ENCODE measurements at regions not wholly inside any gene's neighbourhood (a gene's known extent, or its start where the extent isn't known, plus 50 kb on each side); places are given as distances from the start of the nearest gene placed in this dataset.

DNA sequence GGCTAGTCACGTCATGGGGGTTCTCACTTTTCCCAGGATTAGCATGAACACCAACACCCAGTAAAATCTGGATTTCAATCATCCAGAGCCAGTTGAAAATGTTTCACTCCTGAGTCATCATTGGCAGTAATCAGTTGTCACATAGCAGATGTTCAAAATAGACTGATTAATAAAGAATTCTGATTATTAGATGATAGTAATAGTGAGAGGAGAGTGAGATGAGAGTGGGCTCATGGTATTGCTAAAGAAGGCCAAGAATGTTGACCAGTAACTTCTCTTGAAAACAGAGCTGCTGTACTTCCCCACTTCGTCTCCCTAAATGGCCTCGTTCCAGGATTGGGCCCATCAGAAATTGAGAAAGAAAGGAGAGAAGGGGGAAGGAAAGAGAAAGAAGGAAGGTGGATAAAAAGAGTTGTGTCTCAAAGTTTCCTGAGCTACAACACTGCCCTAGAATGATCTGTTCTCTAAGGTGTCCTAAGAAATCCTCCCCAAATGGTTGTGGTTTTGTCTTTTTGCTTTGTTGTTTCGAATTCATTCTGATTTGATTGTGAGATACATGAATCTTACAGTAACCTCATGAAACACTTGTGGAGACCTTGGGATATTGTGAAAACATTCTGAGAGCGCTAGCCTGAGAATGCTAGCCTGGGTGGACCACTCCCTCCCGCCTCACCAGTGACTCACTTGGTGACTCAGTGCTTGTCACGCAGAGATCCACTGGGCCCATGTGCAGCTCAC lies 502.2 kb upstream of the JARID2 start:
- FAIRE-seq (no peak), ATAC-seq (peak; percentile 70), DNase-seq (ENCODE audit: low read depth, low spot score) (no peak)
- H3K4me1 ChIP-seq (ENCODE audit: control insufficient read depth, insufficient read depth, low read length), result peaks cover 11% of the 10 kb centered on the region; the same call in 1 of the 2 replicates
- TF ChIP-seq CREB1 (IDR thresholded peaks at IDR 0.05; ENCODE audit: low read depth) (0 out of 2 replicates have a peak, but pooled peaks have one; percentile 33), IKZF2 (IDR thresholded peaks at IDR 0.05) (0 out of 4 replicates have a peak, but pooled peaks of 1 of the 2 experiments have one; percentile 8), JUNB (IDR thresholded peaks at IDR 0.05) (peak; percentile 66), BCL11A (IDR thresholded peaks at IDR 0.05; ENCODE audit: low read depth, low read length) (peak; percentile 26; the same call in 1 of the 2 replicates), RUNX3 (IDR thresholded peaks at IDR 0.05; ENCODE audit: low read length) (peak; percentile 74), DPF2 (IDR thresholded peaks at IDR 0.05) (no peak), FOS (IDR thresholded peaks at IDR 0.05; ENCODE audit: borderline replicate concordance, extremely low read depth, insufficient read length) (no peak), IRF4 (IDR thresholded peaks at IDR 0.05; ENCODE audit: low read depth, low read length) (0 out of 2 replicates have a peak, but pooled peaks have one; percentile 12), NFIC (IDR thresholded peaks at IDR 0.05; ENCODE audit: low read depth, low read length) (peak; percentile 72), RAD21 (IDR thresholded peaks at IDR 0.05; ENCODE audit: insufficient read depth, low read depth, low read length) (0 out of 2 replicates have a peak, but pooled peaks have one; percentile 0), ZBED1 (IDR thresholded peaks at IDR 0.05; ENCODE audit: borderline replicate concordance) (peak; percentile 48; the same call in 1 of the 2 replicates), EED (IDR thresholded peaks at IDR 0.05; ENCODE audit: low read depth) (peak; percentile 27; the same call in 1 of the 2 replicates), NFYB (IDR thresholded peaks at IDR 0.05; ENCODE audit: insufficient read depth, low read depth, low read length) (no peak), MEF2A (IDR thresholded peaks at IDR 0.05; ENCODE audit: insufficient read depth, low read depth, low read length) (0 out of 2 replicates have a peak, but pooled peaks have one; percentile 7), PML (IDR thresholded peaks at IDR 0.05; ENCODE audit: low read length) (0 out of 2 replicates have a peak, but pooled peaks have one; percentile 50), ETV6 (conservative IDR thresholded peaks at IDR 0.05 in 1 of 2, IDR thresholded peaks at IDR 0.05 in 1 of 2; ENCODE audit: borderline replicate concordance in 1 of 2, low read depth in 1 of 2) (peak in 1 of 2 experiments; percentile 11; a peak in 1 of 4 replicates)
- TF ChIP-seq, protein P1, sequence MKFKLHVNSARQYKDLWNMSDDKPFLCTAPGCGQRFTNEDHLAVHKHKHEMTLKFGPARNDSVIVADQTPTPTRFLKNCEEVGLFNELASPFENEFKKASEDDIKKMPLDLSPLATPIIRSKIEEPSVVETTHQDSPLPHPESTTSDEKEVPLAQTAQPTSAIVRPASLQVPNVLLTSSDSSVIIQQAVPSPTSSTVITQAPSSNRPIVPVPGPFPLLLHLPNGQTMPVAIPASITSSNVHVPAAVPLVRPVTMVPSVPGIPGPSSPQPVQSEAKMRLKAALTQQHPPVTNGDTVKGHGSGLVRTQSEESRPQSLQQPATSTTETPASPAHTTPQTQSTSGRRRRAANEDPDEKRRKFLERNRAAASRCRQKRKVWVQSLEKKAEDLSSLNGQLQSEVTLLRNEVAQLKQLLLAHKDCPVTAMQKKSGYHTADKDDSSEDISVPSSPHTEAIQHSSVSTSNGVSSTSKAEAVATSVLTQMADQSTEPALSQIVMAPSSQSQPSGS (IDR thresholded peaks at IDR 0.05; ENCODE audit: low read length), result peak; percentile 40
- TF ChIP-seq, protein P2, sequence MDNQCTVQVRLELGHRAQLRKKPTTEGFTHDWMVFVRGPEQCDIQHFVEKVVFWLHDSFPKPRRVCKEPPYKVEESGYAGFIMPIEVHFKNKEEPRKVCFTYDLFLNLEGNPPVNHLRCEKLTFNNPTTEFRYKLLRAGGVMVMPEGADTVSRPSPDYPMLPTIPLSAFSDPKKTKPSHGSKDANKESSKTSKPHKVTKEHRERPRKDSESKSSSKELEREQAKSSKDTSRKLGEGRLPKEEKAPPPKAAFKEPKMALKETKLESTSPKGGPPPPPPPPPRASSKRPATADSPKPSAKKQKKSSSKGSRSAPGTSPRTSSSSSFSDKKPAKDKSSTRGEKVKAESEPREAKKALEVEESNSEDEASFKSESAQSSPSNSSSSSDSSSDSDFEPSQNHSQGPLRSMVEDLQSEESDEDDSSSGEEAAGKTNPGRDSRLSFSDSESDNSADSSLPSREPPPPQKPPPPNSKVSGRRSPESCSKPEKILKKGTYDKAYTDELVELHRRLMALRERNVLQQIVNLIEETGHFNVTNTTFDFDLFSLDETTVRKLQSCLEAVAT (IDR thresholded peaks at IDR 0.05), result no peak
- TF ChIP-seq, protein P3, sequence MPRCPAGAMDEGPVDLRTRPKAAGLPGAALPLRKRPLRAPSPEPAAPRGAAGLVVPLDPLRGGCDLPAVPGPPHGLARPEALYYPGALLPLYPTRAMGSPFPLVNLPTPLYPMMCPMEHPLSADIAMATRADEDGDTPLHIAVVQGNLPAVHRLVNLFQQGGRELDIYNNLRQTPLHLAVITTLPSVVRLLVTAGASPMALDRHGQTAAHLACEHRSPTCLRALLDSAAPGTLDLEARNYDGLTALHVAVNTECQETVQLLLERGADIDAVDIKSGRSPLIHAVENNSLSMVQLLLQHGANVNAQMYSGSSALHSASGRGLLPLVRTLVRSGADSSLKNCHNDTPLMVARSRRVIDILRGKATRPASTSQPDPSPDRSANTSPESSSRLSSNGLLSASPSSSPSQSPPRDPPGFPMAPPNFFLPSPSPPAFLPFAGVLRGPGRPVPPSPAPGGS (IDR thresholded peaks at IDR 0.05; ENCODE audit: borderline replicate concordance, insufficient read depth, low read depth, low read length, poor library complexity, severe bottlenecking), result peak; percentile 9
- ChIA-PET SMC1A (ENCODE audit: uncharacterized antibody, unreplicated experiment) (no interaction called here), CTCF (interaction anchor here (1.1 kb wide), 1 partner anchor 133 kb away, joined by 4 read pairs; no protein-coding TSS in a partner anchor), POLR2A (no interaction called here), RAD21 (ENCODE audit: unreplicated experiment) (interaction anchor here (0.8 kb wide), 1 partner anchor 14 kb away, joined by 3 read pairs; no protein-coding TSS in a partner anchor)
- no peak overlapping the region for H3K4me3 ChIP-seq
- H3K27ac ChIP-seq (ENCODE audit: control insufficient read depth, insufficient read depth), result peak overlapping the region; percentile 43
- H3K27me3 ChIP-seq (replicated peaks in 1 of 2; ENCODE audit: control insufficient read depth in 2 of 2, insufficient read depth in 2 of 2, low read length in 1 of 2), result no peaks in the 10 kb centered on the region
- peak overlapping the region; percentile 34 for H2AFZ ChIP-seq (ENCODE audit: control insufficient read depth, low read depth, low read length)
- BruUV-seq (replicated peaks), result no TSS peak
- H3K9ac ChIP-seq (ENCODE audit: control insufficient read depth, insufficient read depth, low read length), result no peak overlapping the region
- peak overlapping the region; percentile 38; the same call in 1 of the 2 replicates for H3K4me2 ChIP-seq (ENCODE audit: control insufficient read depth, insufficient read depth)
- WGBS (ENCODE audit: insufficient coverage, insufficient replicate concordance, low lambda C conversion rate, missing lambda C conversion rate), result 6% methylated on average over 7 of the region's 7 CpGs
- H3K36me3 ChIP-seq (ENCODE audit: control insufficient read depth in 2 of 2, insufficient read depth in 2 of 2, low read length in 1 of 2), result no peaks in the 10 kb centered on the region
- H4K20me1 ChIP-seq (ENCODE audit: control insufficient read depth, insufficient read depth), result no peaks in the 10 kb centered on the region
- in situ Hi-C loops (cut with MboI) (no loop called here), intact Hi-C loops (cut with micrococcal nuclease; ENCODE audit: unreplicated experiment) (no loop called here)
- no peaks in the 10 kb centered on the region for H3K9me3 ChIP-seq (replicated peaks; ENCODE audit: control insufficient read depth, insufficient read depth, low read length)
- H3K79me2 ChIP-seq (ENCODE audit: control insufficient read depth, insufficient read depth, low read length), result no peaks in the 10 kb centered on the region

Measured in GM12878 (cell line).